Body of pancreas (tissue), 4 donors: ENCODE measurements at regions not wholly inside any gene's neighbourhood (a gene's known extent, or its start where the extent isn't known, plus 50 kb on each side); places are given as distances from the start of the nearest gene placed in this dataset.

ENCODE experiments used
- ATAC-seq: fragments of 150-250 bp; one replicate; pipeline ENCODE4 v1.9.1; 2016
- DNase-seq, 4 donors: peaks; one replicate each; pipeline ENCODE4 v3.0.0-alpha.2; 2019
- H3K27ac ChIP-seq, 4 donors: fragments of 200-600 bp; sonication (generic); 1 replicate in 3 of 4; 2 replicates in 1 of 4; pipeline versions ENCODE4 v1.5.1 to v1.6.1; 2016 to 2019; ENCODE audit warnings: mild to moderate bottlenecking in 1 of 4, mixed read lengths in 1 of 4, moderate library complexity in 1 of 4
- H3K27me3 ChIP-seq, 2 donors: fragments of 200-600 bp; sonication (generic); one replicate each; pipeline ENCODE4 v1.6.0; 2016; ENCODE audit warnings: mild to moderate bottlenecking in 1 of 2
- H3K36me3 ChIP-seq, 2 donors: fragments of 200-600 bp; sonication (generic); replicated peaks in 1 of 2; 2 replicates each; pipeline ENCODE4 v1.5.1; 2016; ENCODE audit warnings: low read depth in 2 of 2; ENCODE audit not compliant: insufficient read depth in 1 of 2
- H3K4me1 ChIP-seq: fragments of 200-600 bp; sonication (generic); one replicate; pipeline ENCODE4 v1.6.0; 2016
- H3K4me3 ChIP-seq, 2 donors: fragments of 200-600 bp; sonication (generic); 1 replicate in 1 of 2; 2 replicates in 1 of 2; pipeline ENCODE4 v1.5.1; 2016 to 2019
- H3K9me3 ChIP-seq, 3 donors: fragments of 200-600 bp; sonication (generic); 1 replicate in 2 of 3; 2 replicates in 1 of 3; pipeline ENCODE4 v1.5.1; 2016
- POLR2A ChIP-seq, 3 donors: fragments of 450-650 bp; IDR thresholded peaks; one replicate each; pipeline ENCODE4 v1.6.1; 2016; ENCODE audit warnings: antibody characterized with exemption in 3 of 3, mild to moderate bottlenecking in 2 of 3
- WGBS, 2 donors: methylation state at CpG; one replicate each; pipeline ENCODE4 v1.1.5; 2017; 5-methylcytosine and 5-hydroxymethylcytosine counted together
- intact Hi-C: fragments of 100-400 bp; cut with DNase I; formaldehyde crosslinking; loops from one replicate; pipeline ENCODE4 v1.15.1; 2023
- TF ChIP-seq, protein P1 (sequence below), 7 experiments: fragments of 450-650 bp in 4 of 7; fragments of 200-600 bp in 3 of 7; sonication (generic) in 3 of 7; IDR thresholded peaks; one replicate each; pipeline ENCODE4 v1.5.1; 2016 to 2019; ENCODE audit warnings: antibody characterized with exemption in 7 of 7

DNA sequence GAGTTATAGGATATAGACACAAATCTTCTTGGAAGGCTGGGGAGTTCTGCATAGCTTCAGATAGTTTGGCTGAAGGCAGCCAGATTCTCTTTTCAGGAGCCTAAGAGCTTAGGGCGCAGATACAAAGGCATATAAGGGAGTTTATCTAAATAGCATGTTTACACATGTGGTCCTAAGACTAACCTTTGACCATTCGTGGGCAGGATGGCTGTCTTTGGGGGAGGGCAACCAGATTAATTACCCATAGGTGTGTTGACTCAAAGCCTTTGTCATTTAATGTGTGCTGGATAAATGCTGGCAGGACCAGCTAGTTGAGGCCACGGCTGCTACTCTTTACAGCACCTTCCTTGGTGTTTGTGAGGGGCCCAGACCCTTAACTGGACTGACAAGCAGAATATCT, 71.8 kb downstream of the IER5 start:
- ATAC-seq = no peak
- DNase-seq = no peak
- no peak overlapping the region for H3K4me3 ChIP-seq
- WGBS, 2 donors = 66 to 90% methylated on average over 3 of the region's 3 CpGs
- no peaks in the 10 kb centered on the region for H3K36me3 ChIP-seq
- TF ChIP-seq, protein P1, sequence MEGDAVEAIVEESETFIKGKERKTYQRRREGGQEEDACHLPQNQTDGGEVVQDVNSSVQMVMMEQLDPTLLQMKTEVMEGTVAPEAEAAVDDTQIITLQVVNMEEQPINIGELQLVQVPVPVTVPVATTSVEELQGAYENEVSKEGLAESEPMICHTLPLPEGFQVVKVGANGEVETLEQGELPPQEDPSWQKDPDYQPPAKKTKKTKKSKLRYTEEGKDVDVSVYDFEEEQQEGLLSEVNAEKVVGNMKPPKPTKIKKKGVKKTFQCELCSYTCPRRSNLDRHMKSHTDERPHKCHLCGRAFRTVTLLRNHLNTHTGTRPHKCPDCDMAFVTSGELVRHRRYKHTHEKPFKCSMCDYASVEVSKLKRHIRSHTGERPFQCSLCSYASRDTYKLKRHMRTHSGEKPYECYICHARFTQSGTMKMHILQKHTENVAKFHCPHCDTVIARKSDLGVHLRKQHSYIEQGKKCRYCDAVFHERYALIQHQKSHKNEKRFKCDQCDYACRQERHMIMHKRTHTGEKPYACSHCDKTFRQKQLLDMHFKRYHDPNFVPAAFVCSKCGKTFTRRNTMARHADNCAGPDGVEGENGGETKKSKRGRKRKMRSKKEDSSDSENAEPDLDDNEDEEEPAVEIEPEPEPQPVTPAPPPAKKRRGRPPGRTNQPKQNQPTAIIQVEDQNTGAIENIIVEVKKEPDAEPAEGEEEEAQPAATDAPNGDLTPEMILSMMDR (IDR thresholded peaks at IDR 0.05) = no peak
- no peak for TF ChIP-seq POLR2A (IDR thresholded peaks at IDR 0.05)
- intact Hi-C loops = no loop called here
- no peak overlapping the region for H3K27ac ChIP-seq
- H3K9me3 ChIP-seq = no peaks in the 10 kb centered on the region
- H3K4me1 ChIP-seq = no peaks in the 10 kb centered on the region
- H3K27me3 ChIP-seq = no peaks in the 10 kb centered on the region

DNA sequence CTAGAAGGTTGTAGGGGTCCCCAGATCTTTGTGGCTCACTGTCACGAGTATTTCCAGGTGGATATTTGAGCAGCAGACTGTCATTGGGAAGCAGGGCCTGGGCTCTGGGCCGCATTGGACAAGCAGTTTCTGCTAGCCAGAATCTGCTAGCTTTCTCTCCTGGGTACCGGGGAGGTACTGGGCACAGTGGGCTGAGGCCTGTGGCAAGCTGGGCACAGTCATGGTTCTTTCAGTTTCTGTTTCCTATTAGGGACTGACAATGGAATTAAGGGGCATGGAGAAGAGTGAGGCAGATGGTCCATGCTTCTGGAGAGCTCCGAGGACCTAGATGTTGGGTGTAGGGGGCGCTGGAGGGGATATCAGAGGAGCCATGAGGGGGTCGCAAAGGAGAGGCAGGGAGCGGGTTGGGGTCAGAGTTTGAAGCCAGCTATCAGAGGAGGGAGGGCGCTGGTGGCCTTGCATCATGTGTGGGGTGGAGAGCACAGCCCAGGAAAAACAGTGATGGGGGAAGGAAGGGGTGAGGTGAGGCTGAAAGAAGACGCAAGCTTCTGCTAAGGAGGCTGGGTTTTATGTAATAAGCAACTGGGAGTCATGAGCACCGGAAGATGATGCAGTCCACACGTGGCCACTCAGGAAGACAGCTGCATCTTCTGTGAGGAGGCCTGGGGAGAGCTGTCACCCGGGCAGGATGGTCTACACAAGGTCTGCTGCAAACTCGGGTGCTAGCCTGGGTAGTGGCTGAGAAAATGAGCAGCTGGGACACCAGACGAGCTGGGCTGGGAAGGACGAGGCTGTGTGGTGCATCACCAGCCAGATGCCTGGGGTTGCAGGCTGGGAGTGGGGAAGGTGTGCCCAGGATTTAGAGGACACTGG, 72.7 kb downstream of the IER5 start:
- WGBS, 2 donors = 75 to 80% methylated on average over 14 to 15 of the region's 15 CpGs
- H3K27ac ChIP-seq = no peak overlapping the region
- TF ChIP-seq POLR2A (IDR thresholded peaks at IDR 0.05) = no peak
- TF ChIP-seq, protein P1 (IDR thresholded peaks at IDR 0.05) = no peak
- H3K9me3 ChIP-seq = no peaks in the 10 kb centered on the region
- ATAC-seq (no peak), DNase-seq (no peak)
- no peaks in the 10 kb centered on the region for H3K36me3 ChIP-seq
- intact Hi-C loops = no loop called here
- peaks cover 2% of the 10 kb centered on the region for H3K4me1 ChIP-seq
- H3K4me3 ChIP-seq = no peak overlapping the region
- no peaks in the 10 kb centered on the region for H3K27me3 ChIP-seq

DNA sequence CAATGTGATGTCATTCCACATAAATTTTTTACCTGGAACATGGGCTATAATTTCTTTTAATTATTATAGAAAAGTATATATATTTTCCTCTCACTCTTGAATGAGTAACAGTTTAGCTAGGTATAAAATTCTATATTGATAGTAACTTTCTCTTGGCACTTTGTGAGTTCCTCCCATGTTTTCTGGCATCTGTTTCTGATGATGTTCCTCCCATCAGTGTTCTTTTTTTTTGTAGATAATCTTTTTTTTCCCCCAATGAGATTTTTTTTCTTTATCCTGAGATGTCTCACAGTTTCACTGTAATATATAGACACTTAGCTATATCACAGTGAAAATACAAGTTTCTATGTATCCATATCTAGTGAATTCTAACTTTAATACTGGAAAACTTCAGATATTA, 75.2 kb downstream of the IER5 start:
- no peak overlapping the region for H3K4me3 ChIP-seq
- DNase-seq (no peak), ATAC-seq (no peak)
- H3K36me3 ChIP-seq = no peaks in the 10 kb centered on the region
- no peaks in the 10 kb centered on the region for H3K9me3 ChIP-seq
- H3K27ac ChIP-seq = no peak overlapping the region
- no peaks in the 10 kb centered on the region for H3K27me3 ChIP-seq
- H3K4me1 ChIP-seq = peaks cover 6% of the 10 kb centered on the region
- TF ChIP-seq POLR2A (IDR thresholded peaks at IDR 0.05) = no peak
- TF ChIP-seq, protein P1 (IDR thresholded peaks at IDR 0.05) = no peak
- intact Hi-C loops = no loop called here

DNA sequence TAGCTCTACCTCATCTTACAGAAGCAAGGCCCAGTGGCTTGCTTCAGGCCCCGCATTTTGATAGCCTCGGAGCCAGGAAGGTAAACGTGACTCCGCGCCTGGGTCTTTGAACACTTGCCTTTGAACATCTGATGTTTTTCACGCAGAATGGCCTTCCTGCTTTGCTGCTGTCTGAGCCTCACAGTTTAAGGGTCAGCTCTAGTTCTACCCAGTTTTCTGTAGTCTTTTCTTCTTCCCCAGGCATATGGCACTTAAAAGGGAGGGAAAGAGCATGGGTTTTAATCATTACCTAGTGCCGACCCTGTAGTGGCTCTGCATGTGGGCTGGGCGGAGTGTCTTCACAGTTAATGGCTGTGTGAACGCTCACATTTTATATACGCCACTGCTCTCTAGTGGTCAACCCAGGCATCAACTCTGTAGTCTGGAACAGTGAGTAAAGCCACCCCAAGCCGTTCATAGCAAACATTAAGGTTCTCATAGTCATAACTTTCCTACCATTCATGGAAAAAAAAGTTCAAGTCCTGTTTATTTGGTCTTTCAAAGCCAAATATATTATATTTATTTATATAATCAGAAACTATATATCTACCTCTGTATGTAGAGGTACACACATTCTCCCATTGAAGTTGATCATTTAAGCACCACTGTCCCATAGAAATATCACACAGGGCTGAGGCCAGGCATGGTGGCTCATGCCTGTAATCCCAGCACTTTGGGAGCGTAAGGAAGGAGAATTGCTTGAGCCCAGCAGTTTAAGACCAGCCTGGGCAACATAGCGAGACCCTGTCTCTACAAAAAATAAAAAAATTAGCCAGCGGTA, 78.1 kb downstream of the IER5 start:
- H3K27me3 ChIP-seq = no peaks in the 10 kb centered on the region
- no peaks in the 10 kb centered on the region for H3K9me3 ChIP-seq
- peak; percentile 98 for ATAC-seq
- H3K4me1 ChIP-seq = peaks cover 6% of the 10 kb centered on the region
- no peak overlapping the region for H3K27ac ChIP-seq
- TF ChIP-seq POLR2A (IDR thresholded peaks at IDR 0.05) = no peak
- TF ChIP-seq, protein P1 (IDR thresholded peaks at IDR 0.05) = peak; percentile 57 to 88 (median 82)
- H3K36me3 ChIP-seq = no peaks in the 10 kb centered on the region
- WGBS, 2 donors = 19 to 27% methylated on average over 14 of the region's 14 CpGs
- DNase-seq = peak; percentile 73 to 83 (median 77)
- intact Hi-C loops = no loop called here
- no peak overlapping the region for H3K4me3 ChIP-seq
